HG03097 (cell line): ENCODE measurements at regions not wholly inside any gene's neighbourhood (a gene's known extent, or its start where the extent isn't known, plus 50 kb on each side); places are given as distances from the start of the nearest gene placed in this dataset.
"Not testable (repeated sequence)": the region's sequence is repeated elsewhere in the genome, so short reads cannot be mapped to it uniquely, and the experiment has no call there.

Source experiments
- ATAC-seq: cut with Tn5 transposase; IDR thresholded peaks from one replicate; pipeline ENCODE4 v1.9.1; 2021; ENCODE audit not compliant: unreplicated experiment, low FRiP score

- not testable (repeated sequence) for ATAC-seq
These were observed 352.8 kb upstream of the FRG2C start for GRCh38 chr3:75311306-75311705.

- ATAC-seq: not testable (repeated sequence)
These were observed 351.7 kb upstream of the FRG2C start for GRCh38 chr3:75312469-75312868.

GRCh38 chr3:75319776-75320175 lies 344.4 kb upstream of the FRG2C start:
- ATAC-seq: not testable (repeated sequence)

- ATAC-seq: no peak
These were observed 343.8 kb upstream of the FRG2C start for GRCh38 chr3:75320369-75320768.

- ATAC-seq: no peak
These were observed 343.1 kb upstream of the FRG2C start for GRCh38 chr3:75321060-75321459.

GRCh38 chr3:75323936-75324335 lies 340.2 kb upstream of the FRG2C start:
- ATAC-seq: not testable (repeated sequence)

GRCh38 chr3:75325716-75326115 lies 338.4 kb upstream of the FRG2C start:
- ATAC-seq: no peak

GRCh38 chr3:75327453-75327852 lies 336.7 kb upstream of the FRG2C start:
- ATAC-seq: no peak

- ATAC-seq: no peak
These were observed 334.5 kb upstream of the FRG2C start for GRCh38 chr3:75329476-75330097.

GRCh38 chr3:75330446-75330845 lies 333.7 kb upstream of the FRG2C start:
- not testable (repeated sequence) for ATAC-seq

- ATAC-seq: not testable (repeated sequence)
These were observed 332.0 kb upstream of the FRG2C start for GRCh38 chr3:75332090-75332489.

GRCh38 chr3:75332794-75333193 lies 331.3 kb upstream of the FRG2C start:
- no peak for ATAC-seq

- ATAC-seq: no peak
These were observed 329.8 kb upstream of the FRG2C start for GRCh38 chr3:75334299-75334698.

GRCh38 chr3:75337226-75337900 lies 326.8 kb upstream of the FRG2C start:
- ATAC-seq: no peak

GRCh38 chr3:75338342-75338741 lies 325.8 kb upstream of the FRG2C start:
- no peak for ATAC-seq

- ATAC-seq: no peak
These were observed 322.6 kb upstream of the FRG2C start for GRCh38 chr3:75341324-75342067.

GRCh38 chr3:75342425-75342824 lies 321.7 kb upstream of the FRG2C start:
- no peak for ATAC-seq

GRCh38 chr3:75350536-75350935 lies 313.6 kb upstream of the FRG2C start:
- ATAC-seq: not testable (repeated sequence)

- not testable (repeated sequence) for ATAC-seq
These were observed 301.9 kb upstream of the FRG2C start for GRCh38 chr3:75362086-75362784.

GRCh38 chr3:75372964-75373363 lies 291.2 kb upstream of the FRG2C start:
- ATAC-seq: not testable (repeated sequence)

- ATAC-seq: not testable (repeated sequence)
These were observed 284.3 kb upstream of the FRG2C start for GRCh38 chr3:75379840-75380239.
